ENCODE measurements at regions not wholly inside any gene's neighbourhood (a gene's known extent, or its start where the extent isn't known, plus 50 kb on each side); places are given as distances from the start of the nearest gene placed in this dataset.

DNA sequence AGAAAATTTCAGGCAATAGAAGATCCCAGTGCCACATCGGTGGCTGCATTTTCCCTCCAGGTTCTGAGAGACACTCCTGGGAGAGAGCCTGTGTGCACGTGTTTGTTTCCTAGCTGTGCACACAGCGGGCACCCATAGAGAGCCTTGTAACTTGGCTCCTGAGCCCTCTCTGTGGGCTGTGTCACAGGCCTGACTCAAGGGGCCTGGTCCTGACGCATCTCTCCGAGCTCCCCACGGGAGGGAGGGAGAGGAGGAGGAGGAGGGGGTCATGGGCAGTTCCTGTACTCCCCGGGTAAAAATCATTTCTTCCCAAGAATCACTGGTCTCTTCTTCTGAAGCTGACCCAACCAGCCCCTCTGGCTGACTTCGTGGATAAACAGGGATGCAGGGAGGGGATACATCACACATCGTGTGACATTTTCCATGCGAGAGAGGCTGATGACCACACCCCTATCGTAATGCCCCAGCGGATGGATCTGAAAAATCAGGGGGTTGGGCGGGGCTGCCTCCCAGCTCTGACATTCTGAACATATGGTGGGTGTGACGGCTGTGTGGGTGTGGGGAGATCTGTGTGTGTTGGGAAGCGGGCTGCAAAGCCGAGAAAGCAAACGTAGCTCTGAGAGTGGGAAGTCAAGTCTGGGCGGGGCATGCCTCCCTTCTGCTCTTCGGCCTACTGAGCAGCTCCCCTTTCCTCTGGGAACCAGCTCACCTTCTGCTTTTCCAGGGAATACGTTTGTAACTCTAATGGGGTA lies 308.3 kb upstream of the HS6ST1 start:
- no peak for DNase-seq (ENCODE audit: low read depth)
- H3K4me3 ChIP-seq (replicated peaks; ENCODE audit: low read depth, low read length), result no peak overlapping the region
- TF ChIP-seq, protein P1, sequence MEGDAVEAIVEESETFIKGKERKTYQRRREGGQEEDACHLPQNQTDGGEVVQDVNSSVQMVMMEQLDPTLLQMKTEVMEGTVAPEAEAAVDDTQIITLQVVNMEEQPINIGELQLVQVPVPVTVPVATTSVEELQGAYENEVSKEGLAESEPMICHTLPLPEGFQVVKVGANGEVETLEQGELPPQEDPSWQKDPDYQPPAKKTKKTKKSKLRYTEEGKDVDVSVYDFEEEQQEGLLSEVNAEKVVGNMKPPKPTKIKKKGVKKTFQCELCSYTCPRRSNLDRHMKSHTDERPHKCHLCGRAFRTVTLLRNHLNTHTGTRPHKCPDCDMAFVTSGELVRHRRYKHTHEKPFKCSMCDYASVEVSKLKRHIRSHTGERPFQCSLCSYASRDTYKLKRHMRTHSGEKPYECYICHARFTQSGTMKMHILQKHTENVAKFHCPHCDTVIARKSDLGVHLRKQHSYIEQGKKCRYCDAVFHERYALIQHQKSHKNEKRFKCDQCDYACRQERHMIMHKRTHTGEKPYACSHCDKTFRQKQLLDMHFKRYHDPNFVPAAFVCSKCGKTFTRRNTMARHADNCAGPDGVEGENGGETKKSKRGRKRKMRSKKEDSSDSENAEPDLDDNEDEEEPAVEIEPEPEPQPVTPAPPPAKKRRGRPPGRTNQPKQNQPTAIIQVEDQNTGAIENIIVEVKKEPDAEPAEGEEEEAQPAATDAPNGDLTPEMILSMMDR (IDR thresholded peaks at IDR 0.05; ENCODE audit: low read length, missing control alignments), result no peak

DNA sequence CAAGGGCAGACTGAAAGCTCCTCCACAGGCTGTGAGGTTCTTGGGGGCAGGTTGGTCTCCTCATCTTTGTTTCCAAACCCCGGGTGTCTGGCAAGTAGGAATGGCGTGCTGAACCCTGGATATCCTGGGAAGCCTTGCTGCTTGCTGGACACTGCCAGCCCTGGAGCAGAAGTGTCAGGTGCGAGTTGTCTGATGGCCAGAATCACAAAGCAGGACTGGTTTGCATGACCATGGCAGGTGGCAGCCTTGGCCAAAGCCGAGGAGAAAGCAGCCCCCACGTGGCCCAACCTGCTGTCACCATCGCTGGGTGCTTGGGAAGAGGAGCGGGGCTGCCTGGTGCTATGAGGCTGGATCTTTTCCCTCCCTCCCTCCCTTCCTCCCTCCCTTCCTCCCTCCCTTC lies 309.5 kb upstream of the HS6ST1 start:
- TF ChIP-seq, protein P1 (IDR thresholded peaks at IDR 0.05; ENCODE audit: low read length, missing control alignments), result no peak
- H3K4me3 ChIP-seq (replicated peaks; ENCODE audit: low read depth, low read length), result no peak overlapping the region
- DNase-seq (ENCODE audit: low read depth), result no peak

DNA sequence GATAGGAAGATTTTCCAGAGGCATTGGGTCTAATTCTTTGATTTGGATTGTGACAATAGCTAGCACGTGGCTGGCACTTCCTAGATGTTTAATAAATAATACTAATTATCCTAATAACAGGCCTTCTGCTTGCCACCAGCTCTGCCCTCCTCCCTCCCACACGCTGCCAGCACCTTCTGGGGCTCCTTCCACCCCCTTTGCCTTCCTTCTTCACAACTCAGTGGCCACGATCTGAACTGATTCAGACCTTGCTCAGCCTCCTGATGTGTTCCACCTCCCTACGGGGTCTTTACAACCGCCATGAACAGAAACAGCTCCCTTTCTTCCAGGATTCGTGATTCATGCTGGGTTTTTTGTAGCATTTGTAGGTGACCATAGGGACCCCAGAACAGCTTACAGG lies 310.3 kb upstream of the HS6ST1 start:
- DNase-seq (ENCODE audit: low read depth), result no peak
- TF ChIP-seq, protein P1 (IDR thresholded peaks at IDR 0.05; ENCODE audit: low read length, missing control alignments), result no peak
- no peak overlapping the region for H3K4me3 ChIP-seq (replicated peaks; ENCODE audit: low read depth, low read length)

DNA sequence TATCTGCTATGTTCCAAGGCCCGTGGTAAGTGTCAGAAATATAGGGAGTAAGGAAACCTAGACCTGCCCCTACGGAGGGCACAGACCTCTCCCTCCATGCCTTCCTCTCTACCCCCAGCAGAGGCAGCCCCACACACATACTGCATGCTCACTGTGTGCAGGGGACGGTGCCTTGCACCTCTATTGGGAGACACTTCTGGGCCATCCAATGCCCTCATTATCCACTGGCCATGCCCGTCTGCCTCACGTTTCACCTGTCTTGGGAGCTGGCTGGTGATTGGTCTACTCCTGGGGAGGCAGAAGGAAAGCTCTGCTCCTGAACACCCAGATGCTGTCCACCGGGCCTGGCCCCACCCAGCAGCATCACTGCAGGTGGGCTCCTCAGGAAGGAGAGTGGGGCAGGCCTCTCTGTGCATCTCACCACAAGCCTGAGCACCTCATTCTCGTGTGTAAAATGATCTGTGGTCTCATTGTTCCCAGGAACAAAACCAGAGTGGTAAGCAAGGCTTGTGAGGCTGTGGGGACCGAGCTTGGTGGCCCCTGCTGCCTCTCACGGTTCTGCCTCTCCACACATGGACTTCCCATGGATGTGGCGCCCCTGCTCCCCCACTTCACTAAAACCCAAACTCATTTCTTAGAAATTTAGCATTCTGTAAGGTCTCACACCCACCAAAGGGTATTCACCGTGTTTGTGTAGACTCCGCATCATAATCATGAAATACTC lies 312.5 kb upstream of the HS6ST1 start:
- H3K4me3 ChIP-seq (replicated peaks; ENCODE audit: low read depth, low read length), result no peak overlapping the region
- DNase-seq (ENCODE audit: low read depth), result no peak
- TF ChIP-seq, protein P1 (IDR thresholded peaks at IDR 0.05; ENCODE audit: low read length, missing control alignments), result no peak

DNA sequence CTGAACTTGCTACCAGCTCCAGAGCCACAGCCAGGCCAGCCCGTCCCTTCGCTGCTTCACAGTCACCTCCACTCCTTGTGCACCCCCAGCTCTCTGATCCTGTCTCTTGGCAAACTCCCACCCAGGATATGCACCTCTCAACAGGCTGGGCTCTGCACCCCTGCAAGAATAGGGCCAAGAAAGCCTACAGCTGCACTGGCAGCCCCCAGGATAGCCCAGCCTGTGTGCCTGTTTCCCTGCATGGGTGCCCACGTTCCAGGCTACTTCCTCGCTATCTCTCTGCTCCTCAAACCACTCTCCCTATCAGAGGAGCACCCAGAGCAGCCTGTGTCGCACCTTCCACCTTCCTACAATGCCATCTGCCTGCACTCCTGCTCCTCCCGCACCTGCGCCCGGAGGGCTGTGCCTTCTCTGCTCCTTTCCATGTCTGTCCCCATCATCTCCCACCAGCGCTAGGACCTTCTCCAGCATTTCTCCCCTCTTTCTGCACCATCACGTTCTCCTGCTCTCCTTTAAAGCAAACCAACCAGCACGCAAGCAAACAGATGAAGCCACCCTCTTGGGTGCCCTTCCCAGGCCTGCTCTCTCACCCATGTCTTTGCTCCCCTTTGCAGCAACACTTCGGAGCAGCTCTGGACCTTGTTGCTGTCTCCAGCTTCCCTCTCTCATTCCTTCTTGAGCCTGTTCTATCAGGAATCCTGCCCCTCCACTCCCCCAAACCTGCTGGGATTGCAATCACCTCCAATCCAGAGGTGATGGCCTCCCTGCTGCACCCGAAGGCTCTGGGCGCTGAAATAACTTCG lies 313.2 kb upstream of the HS6ST1 start:
- DNase-seq (ENCODE audit: low read depth), result no peak
- H3K4me3 ChIP-seq (replicated peaks; ENCODE audit: low read depth, low read length), result no peak overlapping the region
- TF ChIP-seq, protein P1 (IDR thresholded peaks at IDR 0.05; ENCODE audit: low read length, missing control alignments), result no peak

DNA sequence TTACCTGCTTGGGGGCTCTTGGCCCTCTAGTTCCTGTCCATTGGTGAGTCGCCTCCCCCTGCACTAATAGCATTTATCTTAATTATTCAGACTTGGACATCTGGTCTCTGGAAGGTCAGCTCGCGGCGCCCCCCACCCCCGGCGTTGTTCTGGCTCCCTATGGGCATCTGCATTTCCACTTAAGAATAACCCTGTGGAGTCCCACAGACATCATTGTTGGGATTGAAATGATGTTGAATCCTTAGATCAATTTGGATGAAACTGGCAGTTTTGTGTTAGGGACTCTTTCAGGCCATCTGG lies 313.8 kb upstream of the HS6ST1 start:
- H3K4me3 ChIP-seq (replicated peaks; ENCODE audit: low read depth, low read length), result no peak overlapping the region
- TF ChIP-seq, protein P1 (IDR thresholded peaks at IDR 0.05; ENCODE audit: low read length, missing control alignments), result no peak
- DNase-seq (ENCODE audit: low read depth), result no peak
